ENCODE measurements at regions not wholly inside any gene's neighbourhood (a gene's known extent, or its start where the extent isn't known, plus 50 kb on each side); places are given as distances from the start of the nearest gene placed in this dataset.

DNA sequence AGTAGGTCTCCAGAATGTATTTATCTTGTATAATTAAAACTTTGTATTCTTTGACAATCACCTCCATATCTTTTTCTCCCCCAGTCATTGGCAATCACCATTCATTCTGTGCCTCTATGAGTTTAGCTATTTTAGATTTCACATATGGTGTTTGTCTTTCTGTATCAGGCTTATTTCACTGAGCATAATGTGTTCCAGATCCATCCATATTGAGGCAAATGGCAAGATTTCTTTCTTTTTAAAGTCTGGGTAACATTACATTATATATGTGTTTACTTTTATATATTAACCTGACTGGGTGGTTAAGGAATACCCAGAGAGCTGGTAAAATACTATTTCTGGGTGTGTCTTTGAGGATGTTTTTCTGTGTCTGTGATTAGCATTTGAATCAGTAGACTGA, 486.6 kb downstream of the SQOR start:
- POLR2A ChIA-PET = no interaction called here
- no peak overlapping the region for H3K4me3 Mint-ChIP-seq
- H3K36me3 ChIP-seq (ENCODE audit: insufficient read depth, low read length) = no peaks in the 10 kb centered on the region
- no peaks in the 10 kb centered on the region for H3K27me3 ChIP-seq (ENCODE audit: control insufficient read depth in 1 of 2, insufficient read depth in 2 of 2, low read length in 2 of 2)
- no peaks in the 10 kb centered on the region for H3K4me1 ChIP-seq (ENCODE audit: insufficient read depth, low read length)
- no peak overlapping the region for H3K27ac ChIP-seq (ENCODE audit: low read depth in 1 of 2, low read length in 2 of 2)
- H3K4me1 Mint-ChIP-seq (ENCODE audit: low read depth) = no peaks in the 10 kb centered on the region
- H3K27ac Mint-ChIP-seq = no peak overlapping the region
- no peak overlapping the region for H3K4me3 ChIP-seq (ENCODE audit: low read length)
- TF ChIP-seq, protein P1, sequence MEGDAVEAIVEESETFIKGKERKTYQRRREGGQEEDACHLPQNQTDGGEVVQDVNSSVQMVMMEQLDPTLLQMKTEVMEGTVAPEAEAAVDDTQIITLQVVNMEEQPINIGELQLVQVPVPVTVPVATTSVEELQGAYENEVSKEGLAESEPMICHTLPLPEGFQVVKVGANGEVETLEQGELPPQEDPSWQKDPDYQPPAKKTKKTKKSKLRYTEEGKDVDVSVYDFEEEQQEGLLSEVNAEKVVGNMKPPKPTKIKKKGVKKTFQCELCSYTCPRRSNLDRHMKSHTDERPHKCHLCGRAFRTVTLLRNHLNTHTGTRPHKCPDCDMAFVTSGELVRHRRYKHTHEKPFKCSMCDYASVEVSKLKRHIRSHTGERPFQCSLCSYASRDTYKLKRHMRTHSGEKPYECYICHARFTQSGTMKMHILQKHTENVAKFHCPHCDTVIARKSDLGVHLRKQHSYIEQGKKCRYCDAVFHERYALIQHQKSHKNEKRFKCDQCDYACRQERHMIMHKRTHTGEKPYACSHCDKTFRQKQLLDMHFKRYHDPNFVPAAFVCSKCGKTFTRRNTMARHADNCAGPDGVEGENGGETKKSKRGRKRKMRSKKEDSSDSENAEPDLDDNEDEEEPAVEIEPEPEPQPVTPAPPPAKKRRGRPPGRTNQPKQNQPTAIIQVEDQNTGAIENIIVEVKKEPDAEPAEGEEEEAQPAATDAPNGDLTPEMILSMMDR (IDR thresholded peaks at IDR 0.05) = no peak
- DNase-seq = no peak
- peaks cover 0 to 8% of the 10 kb centered on the region in 2 experiments for H3K9me3 ChIP-seq (ENCODE audit: control insufficient read depth in 1 of 2, insufficient read depth in 1 of 2, low read length in 2 of 2)
- H3K9me3 Mint-ChIP-seq = peaks cover 6% of the 10 kb centered on the region
- no peaks in the 10 kb centered on the region for H3K36me3 Mint-ChIP-seq (ENCODE audit: low read depth)
- CTCF ChIA-PET = no interaction called here
- ATAC-seq (ENCODE audit: poor library complexity) = no peak
- H3K27me3 Mint-ChIP-seq = no peaks in the 10 kb centered on the region
- intact Hi-C loops (cut with DNase I, micrococcal nuclease) = no loop called here

DNA sequence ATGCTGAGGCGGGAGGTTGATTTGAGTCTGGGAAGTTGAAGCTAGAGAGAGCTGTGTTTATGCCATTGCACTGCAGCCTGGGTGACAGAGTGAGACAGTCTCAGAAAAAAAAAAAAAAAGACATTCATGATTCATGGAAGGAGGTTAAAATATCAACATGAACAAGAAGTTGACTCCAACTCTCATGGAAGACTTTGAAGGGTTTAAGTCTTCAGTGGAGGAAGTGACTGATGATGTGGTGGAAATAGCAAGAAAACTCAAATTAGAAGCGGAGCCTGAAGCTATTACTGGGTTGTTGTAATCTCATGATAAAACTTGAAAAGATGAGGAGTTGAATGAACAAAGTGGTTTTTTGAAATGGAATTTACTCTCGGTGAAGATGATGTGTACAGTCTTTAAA, 491.8 kb downstream of the SQOR start:
- Histone ChIP-seq H3K36me3 (ENCODE audit: insufficient read depth, low read length) (no peaks in the 10 kb centered on the region), H3K9me3 (ENCODE audit: control insufficient read depth in 1 of 2, insufficient read depth in 1 of 2, low read length in 2 of 2) (peaks cover 0 to 8% of the 10 kb centered on the region in 2 experiments), H3K27me3 (ENCODE audit: control insufficient read depth in 1 of 2, insufficient read depth in 2 of 2, low read length in 2 of 2) (no peaks in the 10 kb centered on the region), H3K4me1 (ENCODE audit: insufficient read depth, low read length) (no peaks in the 10 kb centered on the region), H3K4me3 (ENCODE audit: low read length) (no peak overlapping the region), H3K27ac (ENCODE audit: low read depth in 1 of 2, low read length in 2 of 2) (no peak overlapping the region)
- H3K4me1 Mint-ChIP-seq (ENCODE audit: low read depth) = no peaks in the 10 kb centered on the region
- ChIA-PET CTCF (no interaction called here), POLR2A (no interaction called here)
- no peak overlapping the region for H3K4me3 Mint-ChIP-seq
- ATAC-seq (ENCODE audit: poor library complexity) (no peak), DNase-seq (no peak)
- no peaks in the 10 kb centered on the region for H3K27me3 Mint-ChIP-seq
- TF ChIP-seq, protein P1 (IDR thresholded peaks at IDR 0.05) = no peak
- intact Hi-C loops (cut with DNase I, micrococcal nuclease) = no loop called here
- H3K27ac Mint-ChIP-seq = no peak overlapping the region
- peaks cover 8% of the 10 kb centered on the region for H3K9me3 Mint-ChIP-seq
- no peaks in the 10 kb centered on the region for H3K36me3 Mint-ChIP-seq (ENCODE audit: low read depth)

DNA sequence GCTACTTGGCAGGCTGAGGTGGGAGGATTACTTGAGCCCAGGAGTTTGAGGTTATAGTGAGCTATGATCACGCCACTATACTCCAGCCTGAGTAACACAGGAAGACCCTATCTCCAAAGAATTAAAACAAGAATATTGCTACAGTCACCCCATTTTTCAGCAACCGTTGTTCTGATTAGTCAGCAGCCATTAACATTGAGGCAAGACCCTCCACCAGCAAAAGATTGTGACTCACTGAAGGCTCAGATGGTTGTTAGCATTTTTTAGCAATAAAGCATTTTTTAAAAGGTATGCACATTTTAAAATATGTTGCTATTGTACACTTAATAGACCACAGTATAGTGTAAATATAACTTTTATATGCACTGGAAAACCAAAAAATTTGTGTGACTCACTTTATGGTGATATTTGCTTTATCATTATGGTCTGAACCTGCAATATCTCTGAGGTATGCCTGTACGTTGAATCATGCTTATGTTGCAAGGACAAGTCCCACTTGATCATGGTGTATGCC, 492.6 kb downstream of the SQOR start:
- ChIA-PET POLR2A (no interaction called here), CTCF (no interaction called here)
- Histone ChIP-seq H3K27ac (ENCODE audit: low read depth in 1 of 2, low read length in 2 of 2) (no peak overlapping the region), H3K4me3 (ENCODE audit: low read length) (no peak overlapping the region), H3K9me3 (ENCODE audit: control insufficient read depth in 1 of 2, insufficient read depth in 1 of 2, low read length in 2 of 2) (peaks cover 7 to 8% of the 10 kb centered on the region in 2 experiments), H3K4me1 (ENCODE audit: insufficient read depth, low read length) (no peaks in the 10 kb centered on the region), H3K27me3 (ENCODE audit: control insufficient read depth in 1 of 2, insufficient read depth in 2 of 2, low read length in 2 of 2) (no peaks in the 10 kb centered on the region), H3K36me3 (ENCODE audit: insufficient read depth, low read length) (no peaks in the 10 kb centered on the region)
- intact Hi-C loops (cut with DNase I, micrococcal nuclease) = no loop called here
- Mint-ChIP-seq H3K9me3 (peaks cover 8% of the 10 kb centered on the region), H3K36me3 (ENCODE audit: low read depth) (no peaks in the 10 kb centered on the region), H3K27ac (no peak overlapping the region), H3K4me1 (ENCODE audit: low read depth) (no peaks in the 10 kb centered on the region), H3K27me3 (no peaks in the 10 kb centered on the region), H3K4me3 (no peak overlapping the region)
- ATAC-seq (ENCODE audit: poor library complexity) (no peak), DNase-seq (no peak)
- TF ChIP-seq, protein P1 (IDR thresholded peaks at IDR 0.05) = no peak

All from CD4-positive, alpha-beta T cell (primary cell).